AG09319 (cell line): ENCODE measurements at regions not wholly inside any gene's neighbourhood (a gene's known extent, or its start where the extent isn't known, plus 50 kb on each side); places are given as distances from the start of the nearest gene placed in this dataset.
"Not testable (repeated sequence)": the region's sequence is repeated elsewhere in the genome, so short reads cannot be mapped to it uniquely, and the experiment has no call there.

Experiments used
- DNase-seq: peaks from one replicate; pipeline ENCODE4 v3.0.0-alpha.2; 2010; ENCODE audit warnings: low read depth; ENCODE audit errors: extremely low read depth
- TF ChIP-seq, protein P1 (sequence below): IDR thresholded peaks from 2 replicates; pipeline ENCODE4 v1.5.1; 2011; ENCODE audit warnings: low read depth, mild to moderate bottlenecking, inconsistent platforms, low read length, moderate library complexity

DNA sequence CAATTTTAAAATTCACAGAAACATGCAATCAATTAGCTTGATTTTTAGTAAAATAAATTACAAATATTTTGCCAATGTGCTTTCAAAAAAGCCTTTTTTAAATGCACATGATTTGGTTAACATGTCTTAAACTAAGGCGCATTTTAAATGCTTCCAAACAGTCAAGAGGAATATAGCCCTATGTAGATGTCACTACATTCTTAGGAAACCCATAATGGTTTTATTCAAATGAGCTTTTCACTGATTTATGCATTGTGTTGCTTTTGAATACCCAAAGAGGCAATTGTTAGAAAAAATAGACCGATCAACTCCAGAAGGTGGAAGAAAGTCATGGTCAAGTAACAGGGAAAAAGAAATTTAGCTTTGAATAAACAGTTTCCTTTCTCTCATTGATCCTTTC, 366.9 kb upstream of the PPP2R3A start:
- TF ChIP-seq, protein P1, sequence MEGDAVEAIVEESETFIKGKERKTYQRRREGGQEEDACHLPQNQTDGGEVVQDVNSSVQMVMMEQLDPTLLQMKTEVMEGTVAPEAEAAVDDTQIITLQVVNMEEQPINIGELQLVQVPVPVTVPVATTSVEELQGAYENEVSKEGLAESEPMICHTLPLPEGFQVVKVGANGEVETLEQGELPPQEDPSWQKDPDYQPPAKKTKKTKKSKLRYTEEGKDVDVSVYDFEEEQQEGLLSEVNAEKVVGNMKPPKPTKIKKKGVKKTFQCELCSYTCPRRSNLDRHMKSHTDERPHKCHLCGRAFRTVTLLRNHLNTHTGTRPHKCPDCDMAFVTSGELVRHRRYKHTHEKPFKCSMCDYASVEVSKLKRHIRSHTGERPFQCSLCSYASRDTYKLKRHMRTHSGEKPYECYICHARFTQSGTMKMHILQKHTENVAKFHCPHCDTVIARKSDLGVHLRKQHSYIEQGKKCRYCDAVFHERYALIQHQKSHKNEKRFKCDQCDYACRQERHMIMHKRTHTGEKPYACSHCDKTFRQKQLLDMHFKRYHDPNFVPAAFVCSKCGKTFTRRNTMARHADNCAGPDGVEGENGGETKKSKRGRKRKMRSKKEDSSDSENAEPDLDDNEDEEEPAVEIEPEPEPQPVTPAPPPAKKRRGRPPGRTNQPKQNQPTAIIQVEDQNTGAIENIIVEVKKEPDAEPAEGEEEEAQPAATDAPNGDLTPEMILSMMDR = no peak
- DNase-seq = no peak

DNA sequence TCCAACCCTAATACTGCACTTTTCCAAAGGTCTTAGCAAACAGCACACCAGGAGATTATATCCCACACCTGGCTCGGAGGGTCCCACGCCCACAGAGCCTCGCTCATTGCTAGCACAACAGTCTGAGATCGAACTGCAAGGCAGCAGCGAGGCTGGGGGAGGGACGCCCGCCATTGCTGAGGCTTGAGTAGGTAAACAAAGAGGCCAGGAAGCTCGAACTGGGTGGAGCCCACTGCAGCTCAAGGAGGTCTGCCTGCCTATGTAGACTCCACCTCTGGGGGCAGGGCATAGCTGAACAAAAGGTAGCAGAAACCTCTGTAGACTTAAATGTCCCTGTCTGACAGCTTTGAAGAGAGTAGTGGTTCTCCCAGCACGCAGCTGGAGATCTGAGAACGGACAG, 361.0 kb upstream of the PPP2R3A start:
- not testable (repeated sequence) for DNase-seq

DNA sequence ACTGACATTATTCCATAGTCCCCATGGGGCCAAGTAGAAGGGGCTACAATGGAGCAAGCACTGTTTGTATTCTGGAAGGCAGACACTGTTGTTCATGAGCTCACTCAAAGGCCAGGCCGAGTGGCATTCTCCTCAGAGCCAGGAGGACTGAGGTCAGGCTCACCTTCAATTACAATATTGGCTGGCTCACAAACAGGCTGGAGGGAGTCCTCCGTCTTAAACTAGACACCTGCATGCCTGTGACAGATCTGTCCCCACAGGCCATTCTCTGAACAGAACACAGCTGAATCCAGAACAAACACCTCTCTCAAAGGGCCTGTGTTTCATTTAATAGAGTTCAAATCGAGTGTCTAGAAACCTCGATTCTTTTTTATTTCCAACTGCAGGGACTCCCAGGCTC, 347.4 kb upstream of the PPP2R3A start:
- DNase-seq = no peak
- TF ChIP-seq, protein P1 = no peak

DNA sequence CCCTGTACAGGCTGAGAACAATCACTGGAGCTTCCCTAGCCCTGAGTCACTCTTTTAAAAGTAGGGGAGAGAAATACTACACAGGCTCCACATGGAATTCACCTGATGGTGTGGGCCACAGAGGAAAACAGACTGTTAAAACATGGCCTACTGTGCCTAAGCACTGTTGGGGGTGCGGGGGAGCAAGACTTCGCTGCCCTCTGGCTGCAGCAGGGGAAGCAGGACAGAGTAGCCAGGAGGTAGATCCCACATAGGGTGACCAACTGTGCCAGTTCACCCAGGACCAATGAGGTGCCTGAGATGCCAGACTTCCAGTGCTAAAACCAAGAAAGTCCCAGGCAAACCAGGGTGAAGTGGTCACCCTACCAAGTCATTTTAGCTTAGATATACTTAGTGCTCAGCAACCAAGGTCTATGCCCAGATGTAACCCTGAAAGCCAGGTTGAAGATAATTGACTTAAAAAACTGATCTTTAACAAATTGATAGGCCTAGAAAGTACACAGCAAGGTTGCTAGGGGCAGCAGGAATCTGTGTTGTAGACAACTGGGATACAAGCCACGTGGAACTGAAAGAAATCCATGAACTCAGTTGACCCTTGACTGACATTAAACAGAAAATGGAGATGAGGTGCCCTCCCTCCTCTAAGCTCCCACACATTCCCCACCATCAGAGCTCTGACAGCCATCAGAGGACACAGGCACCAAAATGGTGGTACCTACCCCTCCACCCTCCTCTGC, 344.2 kb upstream of the PPP2R3A start:
- no peak for DNase-seq
- TF ChIP-seq, protein P1 = no peak

DNA sequence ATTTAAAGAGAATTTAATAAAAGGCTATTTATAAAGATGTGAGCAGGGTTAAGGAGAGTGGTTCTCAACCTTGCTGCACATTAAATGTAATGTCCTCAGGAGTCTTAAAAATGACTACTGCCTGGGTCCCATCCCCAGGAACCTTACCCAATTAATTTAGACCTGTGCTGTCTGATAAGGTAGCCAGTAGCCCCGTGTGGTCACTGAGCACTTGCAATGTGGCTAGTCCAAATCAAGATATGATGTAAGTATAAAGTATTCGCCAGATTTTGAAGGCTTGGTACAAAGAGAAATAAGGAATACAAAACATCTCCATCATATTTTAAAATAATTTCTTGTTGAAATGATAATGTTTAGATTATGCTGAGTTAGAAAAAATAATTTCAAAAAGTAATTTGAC, 343.3 kb upstream of the PPP2R3A start:
- DNase-seq = no peak
- TF ChIP-seq, protein P1 = no peak

DNA sequence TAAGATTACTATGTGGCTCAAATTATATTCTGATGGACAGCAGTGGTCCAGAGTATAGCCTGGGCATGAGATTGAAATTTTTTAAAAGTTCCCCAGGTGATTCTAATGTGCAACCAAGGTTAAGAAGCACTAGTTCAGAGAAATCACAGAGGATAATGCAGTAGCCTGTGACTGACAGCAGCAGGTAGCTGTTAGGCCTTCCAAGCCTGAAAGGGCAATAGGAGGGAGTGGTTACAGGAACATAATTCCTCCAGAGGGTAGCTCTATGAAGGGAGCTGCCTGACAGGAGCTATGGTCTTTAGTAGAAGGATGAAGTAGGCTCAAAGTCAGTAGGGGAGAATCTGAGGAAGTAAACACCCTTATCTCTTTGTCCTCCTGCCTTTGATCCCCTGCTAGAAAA, 342.9 kb upstream of the PPP2R3A start:
- TF ChIP-seq, protein P1 = no peak
- DNase-seq = no peak

DNA sequence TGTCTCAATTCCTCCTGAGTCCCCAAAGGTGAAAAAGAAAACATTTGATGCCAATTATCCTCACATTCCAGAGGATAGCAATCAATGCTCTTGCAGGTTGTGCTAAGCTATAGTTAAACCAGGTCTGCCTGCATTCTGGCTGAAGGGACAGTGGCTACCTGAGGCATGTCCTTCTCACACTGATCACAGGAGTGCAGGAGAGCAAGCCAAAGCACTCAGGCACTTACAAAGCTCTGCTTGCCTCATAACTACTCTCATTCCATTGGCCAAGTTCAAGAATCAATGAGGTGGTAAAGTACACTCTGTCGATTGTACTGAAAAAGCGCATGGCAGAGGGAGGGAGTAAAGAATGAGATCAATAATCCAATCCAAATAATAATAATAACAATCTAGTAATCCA, 342.0 kb upstream of the PPP2R3A start:
- DNase-seq = no peak

More for the DNA sequence above, 342.0 kb upstream of the PPP2R3A start:
- TF ChIP-seq, protein P1 = no peak
